Neural cell (in vitro differentiated cells): ENCODE measurements at regions not wholly inside any gene's neighbourhood (a gene's known extent, or its start where the extent isn't known, plus 50 kb on each side); places are given as distances from the start of the nearest gene placed in this dataset.

Experiments
- H2AFZ ChIP-seq: fragments of 200-600, 300-800 bp; sonication (generic), shearing (Covaris generic); 2 replicates; pipeline ENCODE4 v1.6.0; 2014; ENCODE audit warnings: low read depth, mild to moderate bottlenecking, antibody characterized with exemption, low read length, moderate library complexity
- H3F3A ChIP-seq: fragments of 200-600 bp; shearing (Covaris generic); 2 replicates; pipeline ENCODE4 v1.6.1; 2016; ENCODE audit warnings: mild to moderate bottlenecking, moderate library complexity, mixed read lengths, antibody characterized with exemption, low read length; ENCODE audit not compliant: insufficient read depth, poor library complexity, severe bottlenecking
- H3K27ac ChIP-seq: fragments of 200-600, 300-800 bp; sonication (generic), shearing (Covaris generic); 2 replicates; pipeline ENCODE4 v1.5.1; 2014; ENCODE audit warnings: mild to moderate bottlenecking, low read length, moderate library complexity
- H3K27me3 ChIP-seq: fragments of 300-800, 200-600 bp; sonication (generic), shearing (Covaris generic); 2 replicates; pipeline ENCODE4 v1.6.0; 2014; ENCODE audit warnings: mild to moderate bottlenecking, low read depth, low read length, moderate library complexity; ENCODE audit not compliant: insufficient read depth
- H3K36me3 ChIP-seq: fragments of 300-800, 200-600 bp; sonication (generic), shearing (Covaris generic); 2 replicates; pipeline ENCODE4 v1.5.1; 2014; ENCODE audit warnings: mild to moderate bottlenecking, antibody characterized with exemption, low read length, moderate library complexity; ENCODE audit not compliant: insufficient read depth
- H3K4me2 ChIP-seq: fragments of 300-800, 200-600 bp; sonication (generic), shearing (Covaris generic); 2 replicates; pipeline ENCODE4 v1.6.0; 2014; ENCODE audit warnings: mild to moderate bottlenecking, low read length
- H3K4me3 ChIP-seq: fragments of 300-800, 200-600 bp; sonication (generic), shearing (Covaris generic); 2 replicates; pipeline ENCODE4 v1.5.1; 2014; ENCODE audit warnings: mild to moderate bottlenecking, low read length, moderate library complexity
- H3K79me2 ChIP-seq: fragments of 200-600 bp; shearing (Covaris generic); replicated peaks from 2 replicates; pipeline ENCODE4 v1.6.0; 2014; ENCODE audit warnings: mild to moderate bottlenecking, low read length, moderate library complexity; ENCODE audit not compliant: insufficient read depth
- H3K9ac ChIP-seq: fragments of 300-800, 200-600 bp; sonication (generic), shearing (Covaris generic); 2 replicates; pipeline ENCODE4 v1.6.1; 2016; ENCODE audit warnings: mild to moderate bottlenecking, low read length, mixed read lengths
- H3K9me2 ChIP-seq: fragments of 200-600 bp; shearing (Covaris generic); 2 replicates; pipeline ENCODE4 v1.6.1; 2016; ENCODE audit warnings: mild to moderate bottlenecking, low read length, mixed read lengths; ENCODE audit not compliant: insufficient read depth
- H3K9me3 ChIP-seq: fragments of 200-600, 300-800 bp; sonication (generic), shearing (Covaris generic); 2 replicates; pipeline ENCODE4 v1.6.1; 2016; ENCODE audit warnings: mild to moderate bottlenecking, mixed run types, low read length, moderate library complexity, mixed read lengths
- H4K20me1 ChIP-seq: fragments of 200-600 bp; shearing (Covaris generic); 2 replicates; pipeline ENCODE4 v1.6.1; 2016; ENCODE audit warnings: mild to moderate bottlenecking, mixed run types; ENCODE audit not compliant: insufficient read depth
- CTCF ChIP-seq: fragments of 450-650 bp; IDR thresholded peaks from 2 replicates; pipeline ENCODE4 v1.5.1; 2014; ENCODE audit warnings: antibody characterized with exemption, mild to moderate bottlenecking, moderate library complexity; ENCODE audit not compliant: poor library complexity, severe bottlenecking
- EP300 ChIP-seq: fragments of 450-650 bp; conservative IDR thresholded peaks from 2 replicates; pipeline ENCODE4 v1.6.1; 2014; ENCODE audit warnings: antibody characterized with exemption, mild to moderate bottlenecking, moderate library complexity; ENCODE audit not compliant: poor library complexity, severe bottlenecking
- EZH2 ChIP-seq: fragments of 200-600, 300-800 bp; shearing (Covaris generic), sonication (generic); IDR thresholded peaks from 2 replicates; pipeline ENCODE4 v1.6.1; 2014; ENCODE audit warnings: antibody characterized with exemption, low read length, borderline replicate concordance, mild to moderate bottlenecking; ENCODE audit not compliant: insufficient read depth, poor library complexity, severe bottlenecking
- MXI1 ChIP-seq: fragments of 450-650 bp; conservative IDR thresholded peaks from 2 replicates; pipeline ENCODE4 v1.6.1; 2014; ENCODE audit warnings: antibody characterized with exemption, mild to moderate bottlenecking; ENCODE audit not compliant: poor library complexity, severe bottlenecking
- POLR2AphosphoS5 ChIP-seq: IDR thresholded peaks from 2 replicates; pipeline ENCODE4 v1.6.1; 2012
- RAD21 ChIP-seq: fragments of 450-650 bp; conservative IDR thresholded peaks from 2 replicates; pipeline ENCODE4 v1.6.1; 2014; ENCODE audit warnings: antibody characterized with exemption, mild to moderate bottlenecking, moderate library complexity
- REST ChIP-seq: IDR thresholded peaks from 2 replicates; pipeline ENCODE4 v1.6.1; 2012; ENCODE audit warnings: borderline replicate concordance
- SMC3 ChIP-seq: fragments of 450-650 bp; conservative IDR thresholded peaks from 2 replicates; pipeline ENCODE4 v1.6.1; 2014; ENCODE audit warnings: antibody characterized with exemption, mild to moderate bottlenecking, moderate library complexity; ENCODE audit not compliant: poor library complexity
- TAF1 ChIP-seq: IDR thresholded peaks from 2 replicates; pipeline ENCODE4 v1.6.1; 2012; ENCODE audit warnings: low read depth

- Histone ChIP-seq H3K9ac (no peak overlapping the region), H3K4me2 (no peak overlapping the region), H3K27ac (no peak overlapping the region), H3F3A (no peaks in the 10 kb centered on the region), H3K9me3 (no peaks in the 10 kb centered on the region), H4K20me1 (no peaks in the 10 kb centered on the region), H3K27me3 (no peaks in the 10 kb centered on the region), H2AFZ (no peak overlapping the region), H3K4me3 (no peak overlapping the region), H3K79me2 (no peaks in the 10 kb centered on the region), H3K9me2 (no peaks in the 10 kb centered on the region), H3K36me3 (no peaks in the 10 kb centered on the region)
- TF ChIP-seq MXI1 = no peak
- no peak for TF ChIP-seq CTCF
Observed at GRCh38 chr6:167541544-167541943, 216.7 kb downstream of the TTLL2 start.

GRCh38 chr6:167543602-167544497, 219.0 kb downstream of the TTLL2 start:
- no peak overlapping the region for H3K4me3 ChIP-seq
- H3K27ac ChIP-seq = no peak overlapping the region
- H4K20me1 ChIP-seq = no peaks in the 10 kb centered on the region
- H3K9me2 ChIP-seq = no peaks in the 10 kb centered on the region
- no peaks in the 10 kb centered on the region for H3K36me3 ChIP-seq
- no peak overlapping the region for H3K9ac ChIP-seq
- TF ChIP-seq CTCF (no peak), SMC3 (no peak), MXI1 (no peak), POLR2AphosphoS5 (no peak), REST (no peak), RAD21 (no peak), EP300 (no peak), EZH2 (no peak), TAF1 (no peak)
- H3K9me3 ChIP-seq = no peaks in the 10 kb centered on the region
- no peak overlapping the region for H3K4me2 ChIP-seq
- H2AFZ ChIP-seq = no peak overlapping the region
- no peaks in the 10 kb centered on the region for H3K27me3 ChIP-seq
- no peaks in the 10 kb centered on the region for H3F3A ChIP-seq
- no peaks in the 10 kb centered on the region for H3K79me2 ChIP-seq
